ENCODE measurements at regions not wholly inside any gene's neighbourhood (a gene's known extent, or its start where the extent isn't known, plus 50 kb on each side); places are given as distances from the start of the nearest gene placed in this dataset.

DNA sequence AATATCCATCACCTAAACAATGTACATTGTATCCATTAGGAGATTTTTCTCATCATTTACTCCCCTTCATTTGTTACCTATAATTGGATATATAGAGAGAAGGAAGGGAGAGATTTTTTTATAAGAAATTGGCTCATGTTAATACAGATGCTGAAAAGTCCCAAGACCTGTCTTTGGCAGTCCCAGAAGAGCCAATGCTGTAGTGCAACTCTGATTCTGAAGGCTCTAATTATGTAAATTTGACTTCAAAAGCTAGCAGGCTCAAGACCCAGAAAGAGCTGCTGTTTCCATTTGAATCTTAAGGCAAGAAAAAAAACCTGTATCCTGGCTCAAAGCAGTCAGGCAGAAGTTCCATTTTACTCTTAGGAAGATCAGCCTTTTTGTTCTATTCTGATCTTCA is 1245.5 kb upstream of the FAM98A start:
- no peaks in the 10 kb centered on the region for H3K36me3 ChIP-seq (ENCODE audit: control insufficient read depth in 4 of 4, insufficient read depth in 3 of 4, low read depth in 1 of 4, low read length in 3 of 4)
- no peak overlapping the region for H3K9ac ChIP-seq (ENCODE audit: low read depth in 1 of 2, low read length in 2 of 2)
- no peak overlapping the region for H3K4me3 ChIP-seq (ENCODE audit: low read depth in 1 of 3, low read length in 3 of 3)
- TF ChIP-seq YY1 (IDR thresholded peaks at IDR 0.05): no peak
- TF ChIP-seq, protein P1, sequence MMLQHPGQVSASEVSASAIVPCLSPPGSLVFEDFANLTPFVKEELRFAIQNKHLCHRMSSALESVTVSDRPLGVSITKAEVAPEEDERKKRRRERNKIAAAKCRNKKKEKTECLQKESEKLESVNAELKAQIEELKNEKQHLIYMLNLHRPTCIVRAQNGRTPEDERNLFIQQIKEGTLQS (IDR thresholded peaks at IDR 0.05): no peak
- no peak for TF ChIP-seq TAF1 (conservative IDR thresholded peaks at IDR 0.05)
- TF ChIP-seq FOXA2 (IDR thresholded peaks at IDR 0.05): no peak
- no peak for TF ChIP-seq SP1 (IDR thresholded peaks at IDR 0.05)
- no peak for TF ChIP-seq EGR1 (IDR thresholded peaks at IDR 0.05; ENCODE audit: low read depth in 2 of 2)
- TF ChIP-seq NR2F2 (IDR thresholded peaks at IDR 0.05): no peak
- TF ChIP-seq, protein P2, sequence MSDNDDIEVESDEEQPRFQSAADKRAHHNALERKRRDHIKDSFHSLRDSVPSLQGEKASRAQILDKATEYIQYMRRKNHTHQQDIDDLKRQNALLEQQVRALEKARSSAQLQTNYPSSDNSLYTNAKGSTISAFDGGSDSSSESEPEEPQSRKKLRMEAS (IDR thresholded peaks at IDR 0.05): no peak
- TF ChIP-seq, protein P3, sequence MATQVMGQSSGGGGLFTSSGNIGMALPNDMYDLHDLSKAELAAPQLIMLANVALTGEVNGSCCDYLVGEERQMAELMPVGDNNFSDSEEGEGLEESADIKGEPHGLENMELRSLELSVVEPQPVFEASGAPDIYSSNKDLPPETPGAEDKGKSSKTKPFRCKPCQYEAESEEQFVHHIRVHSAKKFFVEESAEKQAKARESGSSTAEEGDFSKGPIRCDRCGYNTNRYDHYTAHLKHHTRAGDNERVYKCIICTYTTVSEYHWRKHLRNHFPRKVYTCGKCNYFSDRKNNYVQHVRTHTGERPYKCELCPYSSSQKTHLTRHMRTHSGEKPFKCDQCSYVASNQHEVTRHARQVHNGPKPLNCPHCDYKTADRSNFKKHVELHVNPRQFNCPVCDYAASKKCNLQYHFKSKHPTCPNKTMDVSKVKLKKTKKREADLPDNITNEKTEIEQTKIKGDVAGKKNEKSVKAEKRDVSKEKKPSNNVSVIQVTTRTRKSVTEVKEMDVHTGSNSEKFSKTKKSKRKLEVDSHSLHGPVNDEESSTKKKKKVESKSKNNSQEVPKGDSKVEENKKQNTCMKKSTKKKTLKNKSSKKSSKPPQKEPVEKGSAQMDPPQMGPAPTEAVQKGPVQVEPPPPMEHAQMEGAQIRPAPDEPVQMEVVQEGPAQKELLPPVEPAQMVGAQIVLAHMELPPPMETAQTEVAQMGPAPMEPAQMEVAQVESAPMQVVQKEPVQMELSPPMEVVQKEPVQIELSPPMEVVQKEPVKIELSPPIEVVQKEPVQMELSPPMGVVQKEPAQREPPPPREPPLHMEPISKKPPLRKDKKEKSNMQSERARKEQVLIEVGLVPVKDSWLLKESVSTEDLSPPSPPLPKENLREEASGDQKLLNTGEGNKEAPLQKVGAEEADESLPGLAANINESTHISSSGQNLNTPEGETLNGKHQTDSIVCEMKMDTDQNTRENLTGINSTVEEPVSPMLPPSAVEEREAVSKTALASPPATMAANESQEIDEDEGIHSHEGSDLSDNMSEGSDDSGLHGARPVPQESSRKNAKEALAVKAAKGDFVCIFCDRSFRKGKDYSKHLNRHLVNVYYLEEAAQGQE (IDR thresholded peaks at IDR 0.05): no peak
- no peak for TF ChIP-seq FOXA1 (IDR thresholded peaks at IDR 0.05)
- no peak for TF ChIP-seq GABPA (IDR thresholded peaks at IDR 0.05 in 1 of 2, conservative IDR thresholded peaks at IDR 0.05 in 1 of 2)
- no peak for TF ChIP-seq HNF4G (IDR thresholded peaks at IDR 0.05)
- TF ChIP-seq RXRA (IDR thresholded peaks at IDR 0.05): no peak
- TF ChIP-seq, protein P4, sequence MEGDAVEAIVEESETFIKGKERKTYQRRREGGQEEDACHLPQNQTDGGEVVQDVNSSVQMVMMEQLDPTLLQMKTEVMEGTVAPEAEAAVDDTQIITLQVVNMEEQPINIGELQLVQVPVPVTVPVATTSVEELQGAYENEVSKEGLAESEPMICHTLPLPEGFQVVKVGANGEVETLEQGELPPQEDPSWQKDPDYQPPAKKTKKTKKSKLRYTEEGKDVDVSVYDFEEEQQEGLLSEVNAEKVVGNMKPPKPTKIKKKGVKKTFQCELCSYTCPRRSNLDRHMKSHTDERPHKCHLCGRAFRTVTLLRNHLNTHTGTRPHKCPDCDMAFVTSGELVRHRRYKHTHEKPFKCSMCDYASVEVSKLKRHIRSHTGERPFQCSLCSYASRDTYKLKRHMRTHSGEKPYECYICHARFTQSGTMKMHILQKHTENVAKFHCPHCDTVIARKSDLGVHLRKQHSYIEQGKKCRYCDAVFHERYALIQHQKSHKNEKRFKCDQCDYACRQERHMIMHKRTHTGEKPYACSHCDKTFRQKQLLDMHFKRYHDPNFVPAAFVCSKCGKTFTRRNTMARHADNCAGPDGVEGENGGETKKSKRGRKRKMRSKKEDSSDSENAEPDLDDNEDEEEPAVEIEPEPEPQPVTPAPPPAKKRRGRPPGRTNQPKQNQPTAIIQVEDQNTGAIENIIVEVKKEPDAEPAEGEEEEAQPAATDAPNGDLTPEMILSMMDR (IDR thresholded peaks at IDR 0.05; ENCODE audit: low read depth, low read length, missing input control): no peak
- DNase-seq (ENCODE audit: low spot score): no peak
- H3K4me1 ChIP-seq (ENCODE audit: control insufficient read depth in 4 of 4, insufficient read depth in 4 of 4, low read length in 3 of 4): no peaks in the 10 kb centered on the region
- peaks cover 0 to under 1% (median 0%) of the 10 kb centered on the region in 4 donors for H3K9me3 ChIP-seq (ENCODE audit: control insufficient read depth in 4 of 4, low read length in 3 of 4)
- H3K27me3 ChIP-seq (ENCODE audit: control insufficient read depth in 4 of 4, insufficient read depth in 4 of 4, low read length in 3 of 4): no peaks in the 10 kb centered on the region
- H3K27ac ChIP-seq (ENCODE audit: low read depth in 1 of 2, low read length in 2 of 2): no peak overlapping the region

DNA sequence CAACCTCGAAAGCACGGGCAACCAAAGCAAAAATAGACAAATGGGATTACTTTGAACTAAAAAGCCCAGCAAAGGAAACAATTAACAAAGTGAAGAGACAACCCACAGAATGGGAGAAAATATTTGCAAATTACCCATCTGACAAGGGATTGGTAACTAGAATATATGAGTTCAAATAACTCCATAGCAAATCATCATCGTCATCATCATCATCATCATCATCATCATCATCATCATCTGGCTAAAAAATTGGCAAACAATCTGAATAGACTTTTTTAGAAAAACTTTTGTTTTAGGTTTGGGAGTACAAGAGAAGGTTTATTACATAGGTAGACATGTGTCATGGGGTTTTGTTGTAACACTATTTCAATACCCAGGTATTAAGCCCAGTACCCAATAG is 1239.3 kb upstream of the FAM98A start:
- H3K27ac ChIP-seq (ENCODE audit: low read depth in 1 of 2, low read length in 2 of 2): no peak overlapping the region
- TF ChIP-seq HNF4A (conservative IDR thresholded peaks at IDR 0.05): no peak
- TF ChIP-seq, protein P2 (IDR thresholded peaks at IDR 0.05): no peak
- no peak for TF ChIP-seq GABPA (IDR thresholded peaks at IDR 0.05 in 1 of 2, conservative IDR thresholded peaks at IDR 0.05 in 1 of 2)
- TF ChIP-seq HNF4G (IDR thresholded peaks at IDR 0.05): no peak
- TF ChIP-seq FOXA1 (IDR thresholded peaks at IDR 0.05): no peak
- TF ChIP-seq, protein P4 (IDR thresholded peaks at IDR 0.05; ENCODE audit: low read depth, low read length, missing input control): no peak
- TF ChIP-seq JUND (IDR thresholded peaks at IDR 0.05): no peak
- no peak for TF ChIP-seq YY1 (IDR thresholded peaks at IDR 0.05)
- TF ChIP-seq, protein P5, sequence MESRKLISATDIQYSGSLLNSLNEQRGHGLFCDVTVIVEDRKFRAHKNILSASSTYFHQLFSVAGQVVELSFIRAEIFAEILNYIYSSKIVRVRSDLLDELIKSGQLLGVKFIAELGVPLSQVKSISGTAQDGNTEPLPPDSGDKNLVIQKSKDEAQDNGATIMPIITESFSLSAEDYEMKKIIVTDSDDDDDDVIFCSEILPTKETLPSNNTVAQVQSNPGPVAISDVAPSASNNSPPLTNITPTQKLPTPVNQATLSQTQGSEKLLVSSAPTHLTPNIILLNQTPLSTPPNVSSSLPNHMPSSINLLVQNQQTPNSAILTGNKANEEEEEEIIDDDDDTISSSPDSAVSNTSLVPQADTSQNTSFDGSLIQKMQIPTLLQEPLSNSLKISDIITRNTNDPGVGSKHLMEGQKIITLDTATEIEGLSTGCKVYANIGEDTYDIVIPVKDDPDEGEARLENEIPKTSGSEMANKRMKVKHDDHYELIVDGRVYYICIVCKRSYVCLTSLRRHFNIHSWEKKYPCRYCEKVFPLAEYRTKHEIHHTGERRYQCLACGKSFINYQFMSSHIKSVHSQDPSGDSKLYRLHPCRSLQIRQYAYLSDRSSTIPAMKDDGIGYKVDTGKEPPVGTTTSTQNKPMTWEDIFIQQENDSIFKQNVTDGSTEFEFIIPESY (IDR thresholded peaks at IDR 0.05): no peak
- no peak for TF ChIP-seq EGR1 (IDR thresholded peaks at IDR 0.05; ENCODE audit: low read depth in 2 of 2)
- no peak for DNase-seq (ENCODE audit: low spot score)
- no peaks in the 10 kb centered on the region for H3K27me3 ChIP-seq (ENCODE audit: control insufficient read depth in 4 of 4, insufficient read depth in 4 of 4, low read length in 3 of 4)
- H3K9ac ChIP-seq (ENCODE audit: low read depth in 1 of 2, low read length in 2 of 2): no peak overlapping the region
- no peak overlapping the region for H3K4me3 ChIP-seq (ENCODE audit: low read depth in 1 of 3, low read length in 3 of 3)
- H3K9me3 ChIP-seq (ENCODE audit: control insufficient read depth in 4 of 4, low read length in 3 of 4): peaks cover 0 to 2% (median under 1%) of the 10 kb centered on the region in 4 donors
- no peaks in the 10 kb centered on the region for H3K4me1 ChIP-seq (ENCODE audit: control insufficient read depth in 4 of 4, insufficient read depth in 4 of 4, low read length in 3 of 4)
- WGBS: 86% methylated on average over 3 of the region's 3 CpGs
- H3K36me3 ChIP-seq (ENCODE audit: control insufficient read depth in 4 of 4, insufficient read depth in 3 of 4, low read depth in 1 of 4, low read length in 3 of 4): no peaks in the 10 kb centered on the region
